AG04449 (cell line): ENCODE measurements at regions not wholly inside any gene's neighbourhood (a gene's known extent, or its start where the extent isn't known, plus 50 kb on each side); places are given as distances from the start of the nearest gene placed in this dataset.

Experiments
- CTCF ChIA-PET: fragments of 350-600 bp; formaldehyde crosslinking; extraction: SDS; loops from one replicate; lab custom pipeline; 2021; ENCODE audit warnings: antibody characterized with exemption; lab: Yijun Ruan, JAX
- POLR2A ChIA-PET: fragments of 400-600, 350-600 bp; formaldehyde crosslinking; extraction: SDS; loops from one replicate; lab custom pipeline; 2020; ENCODE audit warnings: antibody characterized with exemption, inconsistent platforms; lab: Yijun Ruan, JAX
- DNase-seq: peaks from one replicate; pipeline ENCODE4 v3.0.0-alpha.2; 2010; ENCODE audit warnings: low read depth, low spot score
- H3K4me3 ChIP-seq: 2 replicates; pipeline ENCODE4 v1.5.1; 2011; ENCODE audit warnings: low read depth, mild to moderate bottlenecking, control low read depth, low read length
- TF ChIP-seq, protein P1 (sequence below): IDR thresholded peaks from one replicate; pipeline ENCODE4 v1.5.1; 2011; ENCODE audit warnings: mild to moderate bottlenecking, moderate library complexity, low read length, control low read depth, inconsistent platforms; ENCODE audit not compliant: insufficient read depth; ENCODE audit errors: missing control alignments

DNA sequence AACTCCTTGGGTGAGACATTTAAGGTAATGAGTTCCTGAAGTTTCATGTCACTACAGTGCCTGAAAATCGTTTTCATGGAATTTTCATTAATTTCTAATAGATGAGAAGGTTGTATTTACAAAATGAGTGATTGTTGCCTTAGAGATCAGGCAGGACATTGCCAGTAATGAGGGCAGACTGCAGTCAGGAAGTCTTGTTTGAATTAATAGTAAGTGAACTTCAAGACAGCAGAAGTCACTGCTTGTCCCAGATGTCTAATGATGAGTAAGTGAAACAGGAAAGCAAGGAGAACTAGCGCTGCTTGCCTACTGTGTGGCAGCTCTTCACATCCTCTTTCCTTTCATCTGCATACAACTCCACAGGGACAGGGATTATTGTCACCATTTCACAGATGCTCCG, 237.4 kb downstream of the BAMBI start:
- DNase-seq: no peak
- no peak overlapping the region for H3K4me3 ChIP-seq
- TF ChIP-seq, protein P1, sequence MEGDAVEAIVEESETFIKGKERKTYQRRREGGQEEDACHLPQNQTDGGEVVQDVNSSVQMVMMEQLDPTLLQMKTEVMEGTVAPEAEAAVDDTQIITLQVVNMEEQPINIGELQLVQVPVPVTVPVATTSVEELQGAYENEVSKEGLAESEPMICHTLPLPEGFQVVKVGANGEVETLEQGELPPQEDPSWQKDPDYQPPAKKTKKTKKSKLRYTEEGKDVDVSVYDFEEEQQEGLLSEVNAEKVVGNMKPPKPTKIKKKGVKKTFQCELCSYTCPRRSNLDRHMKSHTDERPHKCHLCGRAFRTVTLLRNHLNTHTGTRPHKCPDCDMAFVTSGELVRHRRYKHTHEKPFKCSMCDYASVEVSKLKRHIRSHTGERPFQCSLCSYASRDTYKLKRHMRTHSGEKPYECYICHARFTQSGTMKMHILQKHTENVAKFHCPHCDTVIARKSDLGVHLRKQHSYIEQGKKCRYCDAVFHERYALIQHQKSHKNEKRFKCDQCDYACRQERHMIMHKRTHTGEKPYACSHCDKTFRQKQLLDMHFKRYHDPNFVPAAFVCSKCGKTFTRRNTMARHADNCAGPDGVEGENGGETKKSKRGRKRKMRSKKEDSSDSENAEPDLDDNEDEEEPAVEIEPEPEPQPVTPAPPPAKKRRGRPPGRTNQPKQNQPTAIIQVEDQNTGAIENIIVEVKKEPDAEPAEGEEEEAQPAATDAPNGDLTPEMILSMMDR: no peak
- POLR2A ChIA-PET: interaction anchor here (0.6 kb wide), 1 partner anchor 9 kb away, joined by 3 read pairs; no protein-coding TSS in a partner anchor
- CTCF ChIA-PET: no interaction called here

DNA sequence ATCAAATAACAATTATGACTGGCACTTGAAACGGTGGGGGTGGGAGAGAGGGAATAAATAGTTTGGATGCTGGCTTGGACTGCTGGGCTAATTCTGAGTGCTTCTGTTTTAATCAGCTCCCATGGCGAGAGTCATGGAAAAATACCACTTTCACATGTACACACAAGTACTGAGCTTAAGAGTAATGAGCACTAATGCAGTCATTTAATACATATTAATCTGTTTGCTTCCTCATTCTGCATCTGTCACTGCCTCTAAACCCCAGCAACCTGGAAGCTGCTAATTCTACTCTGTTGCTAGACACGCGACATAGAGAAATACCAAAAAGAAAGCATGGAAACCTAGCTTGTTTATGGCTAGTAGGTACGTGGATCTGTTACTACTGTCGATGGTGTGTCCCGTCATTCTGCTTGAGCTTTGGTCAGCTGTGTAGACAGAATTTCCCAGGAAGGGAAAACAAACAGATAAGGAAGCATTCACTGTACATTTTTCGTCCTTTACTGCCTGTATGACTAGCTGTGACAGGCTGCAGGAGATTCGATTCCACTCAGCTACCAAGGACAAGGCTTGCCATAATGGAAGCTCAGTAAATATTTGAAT, 238.8 kb downstream of the BAMBI start:
- no peak for DNase-seq
- CTCF ChIA-PET: interaction anchor here (1.0 to 1.5 kb wide), 3 partner anchors 9 to 240 kb away, joined by 3 to 4 read pairs (median 3); no protein-coding TSS in a partner anchor
- H3K4me3 ChIP-seq: no peak overlapping the region
- POLR2A ChIA-PET: no interaction called here
- TF ChIP-seq, protein P1: no peak

DNA sequence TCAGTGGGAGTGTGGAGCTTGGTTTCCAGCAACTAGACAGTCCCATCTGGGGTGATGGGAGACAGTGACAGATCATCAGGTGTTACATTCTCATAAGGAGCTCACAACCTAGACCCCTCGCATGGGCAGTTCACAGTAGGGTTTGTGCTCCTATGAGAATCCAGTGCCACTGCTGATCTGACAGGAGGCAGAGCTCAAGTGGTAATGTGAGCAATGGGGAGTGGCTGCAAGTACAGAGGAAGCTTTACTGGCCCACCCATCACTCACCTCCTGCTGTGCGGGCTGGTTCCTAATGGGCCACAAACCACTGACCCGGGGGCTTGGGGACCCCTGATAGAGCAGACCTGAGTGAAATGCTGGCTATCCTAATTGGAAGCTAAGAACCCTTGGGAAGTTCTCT, 242.8 kb downstream of the BAMBI start:
- ChIA-PET POLR2A (no interaction called here), CTCF (interaction anchor here (1.4 to 1.6 kb wide), 3 partner anchors 9 to 384 kb away, joined by 3 to 5 read pairs (median 3); no protein-coding TSS in a partner anchor)
- no peak overlapping the region for H3K4me3 ChIP-seq
- TF ChIP-seq, protein P1: no peak
- DNase-seq: no peak

DNA sequence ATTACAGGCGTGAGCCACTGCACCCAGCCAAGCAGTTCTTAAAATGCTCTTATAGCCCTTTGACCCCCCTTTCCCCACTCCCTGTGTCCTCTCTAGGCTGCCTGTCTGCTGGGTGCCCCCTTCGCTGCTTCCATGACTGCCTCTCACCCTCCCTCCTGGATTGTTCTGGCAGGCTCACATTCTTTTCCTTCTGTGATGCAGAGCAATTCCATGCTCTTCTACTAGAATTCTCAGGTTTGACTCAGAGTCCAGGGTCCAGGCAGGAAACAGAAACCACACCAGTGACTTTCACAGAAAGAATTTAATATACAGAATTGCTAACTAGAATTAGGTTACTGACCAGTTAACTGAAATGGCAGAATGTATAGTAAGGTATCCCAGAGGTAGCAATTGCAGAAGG, 244.8 kb downstream of the BAMBI start:
- TF ChIP-seq, protein P1: no peak
- no peak overlapping the region for H3K4me3 ChIP-seq
- ChIA-PET CTCF (no interaction called here), POLR2A (no interaction called here)
- no peak for DNase-seq

DNA sequence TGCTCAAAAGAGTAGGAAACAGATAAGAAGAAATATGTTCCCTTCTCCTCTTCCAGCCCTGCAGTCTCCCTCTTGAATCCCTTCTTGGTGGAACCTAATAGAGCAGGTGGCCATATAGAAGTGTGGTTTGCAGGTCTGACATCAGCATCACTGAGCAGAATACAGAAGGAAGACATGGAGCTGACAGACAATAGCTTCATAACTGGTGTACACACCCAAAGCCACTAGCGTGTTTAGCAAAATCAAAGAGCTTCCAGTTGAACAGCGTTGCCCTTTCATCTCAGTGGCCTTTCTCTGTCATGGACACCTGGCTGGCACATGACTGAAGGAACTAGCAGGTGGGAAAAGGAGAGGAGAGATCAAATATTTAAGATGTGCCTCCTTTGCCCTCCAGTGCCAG, 245.5 kb downstream of the BAMBI start:
- TF ChIP-seq, protein P1: no peak
- CTCF ChIA-PET: no interaction called here
- POLR2A ChIA-PET: no interaction called here
- H3K4me3 ChIP-seq: no peak overlapping the region
- DNase-seq: no peak

DNA sequence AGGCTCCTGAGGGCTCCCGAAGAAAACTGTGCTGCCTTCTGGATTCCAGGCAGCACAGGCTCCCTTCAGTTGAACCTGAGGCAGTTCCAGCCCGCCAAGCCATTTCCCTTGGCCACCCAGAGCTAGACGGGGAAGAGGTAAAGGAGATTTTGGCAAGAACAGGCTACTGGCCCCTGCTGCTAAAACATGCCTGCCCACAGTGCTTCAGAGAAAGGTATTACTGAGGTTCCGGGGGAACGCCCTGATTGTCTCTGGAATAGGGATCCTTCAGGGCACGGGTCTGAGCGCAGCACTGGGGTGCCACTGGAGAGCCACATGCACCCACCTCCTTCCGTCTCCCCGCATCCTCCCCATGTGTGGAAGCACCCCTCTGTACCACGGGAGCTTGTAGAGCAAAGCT, 247.4 kb downstream of the BAMBI start:
- no peak for DNase-seq
- ChIA-PET POLR2A (no interaction called here), CTCF (interaction anchor here (0.7 to 1.3 kb wide), 3 partner anchors 9 to 261 kb away, joined by 3 read pairs; no protein-coding TSS in a partner anchor)
- TF ChIP-seq, protein P1: no peak
- no peak overlapping the region for H3K4me3 ChIP-seq
